ENCODE measurements at regions not wholly inside any gene's neighbourhood (a gene's known extent, or its start where the extent isn't known, plus 50 kb on each side); places are given as distances from the start of the nearest gene placed in this dataset.

GRCh38 chr5:143506836-143507552, 103.5 kb upstream of the NR3C1 start (continued):
- TF ChIP-seq YY1 (IDR thresholded peaks at IDR 0.05; ENCODE audit: insufficient read depth, insufficient replicate concordance, low read depth, low read length) = no peak
- no peak for TF ChIP-seq ZNF33A (CRISPR knock-in tag; IDR thresholded peaks at IDR 0.05; ENCODE audit: borderline replicate concordance)
- no peak; the same call in 1 of the 2 replicates for TF ChIP-seq ZNF800 (CRISPR knock-in tag; IDR thresholded peaks at IDR 0.05)
- TF ChIP-seq SIN3B (IDR thresholded peaks at IDR 0.05; ENCODE audit: low read length) = no peak
- TF ChIP-seq IRF1 (CRISPR knock-in tag; IDR thresholded peaks at IDR 0.05; ENCODE audit: low read depth) = no peak
- no peak for TF ChIP-seq ZSCAN30 (CRISPR knock-in tag; IDR thresholded peaks at IDR 0.05)
- no peak for TF ChIP-seq KDM5B (CRISPR knock-in tag; IDR thresholded peaks at IDR 0.05; ENCODE audit: borderline replicate concordance)
- TF ChIP-seq PRPF4 (IDR thresholded peaks at IDR 0.05; ENCODE audit: low read depth, low read length, poor library complexity, severe bottlenecking) = no peak
- TF ChIP-seq ATF6 (CRISPR knock-in tag; conservative IDR thresholded peaks at IDR 0.05) = no peak
- no peak for TF ChIP-seq ZNF264 (CRISPR knock-in tag; IDR thresholded peaks at IDR 0.05)
- no peak for TF ChIP-seq HBP1 (CRISPR knock-in tag; IDR thresholded peaks at IDR 0.05; ENCODE audit: low read depth)
- no peak for TF ChIP-seq ZNF674 (CRISPR knock-in tag; IDR thresholded peaks at IDR 0.05; ENCODE audit: low read depth)
- TF ChIP-seq CREM (IDR thresholded peaks at IDR 0.05) = peak; percentile 86
- no peak for TF ChIP-seq CREM (CRISPR knock-in tag; IDR thresholded peaks at IDR 0.05)
- TF ChIP-seq LRRFIP1 (CRISPR knock-in tag; conservative IDR thresholded peaks at IDR 0.05) = no peak
- no peak for TF ChIP-seq HOXA7 (CRISPR knock-in tag; IDR thresholded peaks at IDR 0.05)
- no peak for TF ChIP-seq ATAD3A (CRISPR knock-in tag; IDR thresholded peaks at IDR 0.05)
- TF ChIP-seq TFE3 (CRISPR knock-in tag; IDR thresholded peaks at IDR 0.05) = peak; percentile 72; the same call in 1 of the 2 replicates
- TF ChIP-seq HNF4A (CRISPR knock-in tag; IDR thresholded peaks at IDR 0.05) = peak; percentile 92
- TF ChIP-seq ZNF333 (CRISPR knock-in tag; IDR thresholded peaks at IDR 0.05; ENCODE audit: borderline replicate concordance) = no peak

Data from HepG2 (cell line).